Neural cell (in vitro differentiated cells): ENCODE measurements at regions not wholly inside any gene's neighbourhood (a gene's known extent, or its start where the extent isn't known, plus 50 kb on each side); places are given as distances from the start of the nearest gene placed in this dataset.
"Not testable (repeated sequence)": the region's sequence is repeated elsewhere in the genome, so short reads cannot be mapped to it uniquely, and the experiment has no call there.

Experiments used
- CTCF ChIP-seq: fragments of 450-650 bp; IDR thresholded peaks from 2 replicates; pipeline ENCODE4 v1.5.1; 2014; ENCODE audit warnings: antibody characterized with exemption, mild to moderate bottlenecking, moderate library complexity; ENCODE audit not compliant: poor library complexity, severe bottlenecking
- EP300 ChIP-seq: fragments of 450-650 bp; conservative IDR thresholded peaks from 2 replicates; pipeline ENCODE4 v1.6.1; 2014; ENCODE audit warnings: antibody characterized with exemption, mild to moderate bottlenecking, moderate library complexity; ENCODE audit not compliant: poor library complexity, severe bottlenecking
- EZH2 ChIP-seq: fragments of 200-600, 300-800 bp; shearing (Covaris generic), sonication (generic); IDR thresholded peaks from 2 replicates; pipeline ENCODE4 v1.6.1; 2014; ENCODE audit warnings: antibody characterized with exemption, low read length, borderline replicate concordance, mild to moderate bottlenecking; ENCODE audit not compliant: insufficient read depth, poor library complexity, severe bottlenecking
- MXI1 ChIP-seq: fragments of 450-650 bp; conservative IDR thresholded peaks from 2 replicates; pipeline ENCODE4 v1.6.1; 2014; ENCODE audit warnings: antibody characterized with exemption, mild to moderate bottlenecking; ENCODE audit not compliant: poor library complexity, severe bottlenecking
- POLR2AphosphoS5 ChIP-seq: IDR thresholded peaks from 2 replicates; pipeline ENCODE4 v1.6.1; 2012
- RAD21 ChIP-seq: fragments of 450-650 bp; conservative IDR thresholded peaks from 2 replicates; pipeline ENCODE4 v1.6.1; 2014; ENCODE audit warnings: antibody characterized with exemption, mild to moderate bottlenecking, moderate library complexity
- REST ChIP-seq: IDR thresholded peaks from 2 replicates; pipeline ENCODE4 v1.6.1; 2012; ENCODE audit warnings: borderline replicate concordance
- SMC3 ChIP-seq: fragments of 450-650 bp; conservative IDR thresholded peaks from 2 replicates; pipeline ENCODE4 v1.6.1; 2014; ENCODE audit warnings: antibody characterized with exemption, mild to moderate bottlenecking, moderate library complexity; ENCODE audit not compliant: poor library complexity
- TAF1 ChIP-seq: IDR thresholded peaks from 2 replicates; pipeline ENCODE4 v1.6.1; 2012; ENCODE audit warnings: low read depth

- not testable (repeated sequence) for TF ChIP-seq CTCF, REST, POLR2AphosphoS5, EZH2, SMC3, EP300, TAF1, MXI1, RAD21
Measured at GRCh38 chr6:2569420-2569819, 181.3 kb downstream of the MYLK4 start.
